ENCODE measurements at regions not wholly inside any gene's neighbourhood (a gene's known extent, or its start where the extent isn't known, plus 50 kb on each side); places are given as distances from the start of the nearest gene placed in this dataset.

DNA sequence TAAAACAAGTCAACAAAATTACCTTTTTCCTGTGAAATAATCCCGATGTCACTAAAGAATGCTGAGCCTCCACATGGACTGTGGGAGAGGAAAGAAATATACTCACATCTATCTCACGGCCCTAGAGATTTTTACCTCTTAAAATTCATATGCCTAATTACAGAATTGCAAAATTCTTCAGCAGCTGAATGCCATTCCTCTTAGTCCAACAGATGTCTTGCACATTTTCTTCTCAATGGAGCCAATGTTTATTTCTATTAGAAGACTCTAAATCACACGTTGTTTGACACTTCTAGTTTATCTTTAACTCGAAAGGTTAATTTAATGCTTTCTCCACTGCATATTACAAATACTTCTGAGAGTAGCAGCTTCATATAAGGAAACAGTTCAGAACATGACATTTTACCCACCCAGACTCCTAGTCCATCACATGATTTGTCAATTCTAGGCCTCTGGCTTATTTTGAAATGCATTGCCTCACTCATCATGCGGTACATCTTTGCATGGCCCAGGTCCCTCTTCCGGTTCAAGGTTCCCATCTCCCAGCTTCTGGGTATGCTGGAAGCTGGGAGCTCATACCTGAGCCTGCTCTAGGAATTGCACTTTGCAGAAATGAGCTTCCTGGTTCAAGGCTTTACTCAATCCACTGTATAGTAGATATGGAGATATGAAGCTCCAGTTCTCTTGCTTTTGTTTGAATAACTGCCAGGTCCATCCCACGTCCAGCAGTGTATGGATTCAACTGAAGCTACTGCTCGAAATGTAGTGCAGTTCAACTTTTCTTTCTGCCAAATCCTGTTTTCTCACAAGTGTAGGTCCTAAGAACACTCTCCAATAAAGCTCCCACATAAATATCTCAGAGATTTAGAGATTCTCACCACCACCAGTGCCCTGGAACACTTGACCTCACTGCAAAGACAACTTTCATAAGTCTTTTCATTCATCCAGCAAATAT is 306.2 kb downstream of the GPR37 start:
- Histone ChIP-seq H3K27ac (replicated peaks in 1 of 4) (peak overlapping the region; percentile 2 to 41 (median 36)), H3K4me1 (peaks cover 0 to 17% (median 11%) of the 10 kb centered on the region in 4 donors), H3K36me3 (no peaks in the 10 kb centered on the region), H3K4me3 (no peak overlapping the region), H3K27me3 (no peaks in the 10 kb centered on the region), H3K9me3 (no peaks in the 10 kb centered on the region)
- intact Hi-C loops (cut with DNase I): no loop called here
- 24% methylated on average over 8 of the region's 8 CpGs for WGBS
- no peak for DNase-seq (ENCODE audit: extremely low spot score)
- TF ChIP-seq EP300 (IDR thresholded peaks at IDR 0.05): no peak
- peak; percentile 8 to 32 for TF ChIP-seq POLR2AphosphoS5 (IDR thresholded peaks at IDR 0.05)

GRCh38 chr7:124457841-124458240 is 307.8 kb downstream of the GPR37 start:
- H3K4me3 ChIP-seq: no peak overlapping the region
- no peak for DNase-seq (ENCODE audit: extremely low spot score)
- H3K27me3 ChIP-seq: no peaks in the 10 kb centered on the region
- H3K4me1 ChIP-seq: peaks cover 0 to 17% (median 11%) of the 10 kb centered on the region in 4 donors
- H3K9me3 ChIP-seq: no peaks in the 10 kb centered on the region
- H3K36me3 ChIP-seq: no peaks in the 10 kb centered on the region
- intact Hi-C loops (cut with DNase I): no loop called here
- no peak for TF ChIP-seq EP300 (IDR thresholded peaks at IDR 0.05)
- no peak for TF ChIP-seq POLR2AphosphoS5 (IDR thresholded peaks at IDR 0.05)
- no peak for TF ChIP-seq POLR2A (IDR thresholded peaks at IDR 0.05; ENCODE audit: low read depth)
- TF ChIP-seq CTCF (IDR thresholded peaks at IDR 0.05): no peak
- 90% methylated on average over 3 of the region's 3 CpGs for WGBS
- no peak overlapping the region for H3K27ac ChIP-seq (replicated peaks in 1 of 4)

DNA sequence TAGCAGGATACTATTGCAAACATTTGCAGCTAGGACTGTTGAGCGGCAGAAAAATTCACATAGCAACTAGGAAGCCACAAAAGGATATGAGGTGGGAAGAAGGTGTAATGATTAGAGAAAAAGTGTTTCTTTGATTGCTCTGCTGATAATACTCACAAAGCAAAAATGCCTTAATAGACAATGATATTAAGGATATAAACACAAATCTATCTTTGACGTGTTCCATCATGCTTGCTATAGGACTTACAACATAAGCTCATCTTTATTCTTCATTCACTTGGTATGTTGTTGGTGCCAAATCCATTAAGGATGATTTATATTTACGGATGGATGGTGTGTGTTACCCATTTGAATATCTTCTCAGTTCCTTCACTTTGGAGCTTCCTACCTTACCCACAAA is 309.3 kb downstream of the GPR37 start:
- Histone ChIP-seq H3K27ac (replicated peaks in 1 of 4) (no peak overlapping the region), H3K4me1 (peaks cover 0 to 17% (median 11%) of the 10 kb centered on the region in 4 donors), H3K9me3 (no peaks in the 10 kb centered on the region), H3K36me3 (no peaks in the 10 kb centered on the region), H3K27me3 (no peaks in the 10 kb centered on the region), H3K4me3 (no peak overlapping the region)
- TF ChIP-seq POLR2AphosphoS5 (IDR thresholded peaks at IDR 0.05) (no peak), POLR2A (IDR thresholded peaks at IDR 0.05; ENCODE audit: low read depth) (no peak), EP300 (IDR thresholded peaks at IDR 0.05) (no peak), CTCF (IDR thresholded peaks at IDR 0.05) (no peak)
- intact Hi-C loops (cut with DNase I): no loop called here
- WGBS: 88% methylated on average over 3 of the region's 3 CpGs
- DNase-seq (ENCODE audit: extremely low spot score): no peak

DNA sequence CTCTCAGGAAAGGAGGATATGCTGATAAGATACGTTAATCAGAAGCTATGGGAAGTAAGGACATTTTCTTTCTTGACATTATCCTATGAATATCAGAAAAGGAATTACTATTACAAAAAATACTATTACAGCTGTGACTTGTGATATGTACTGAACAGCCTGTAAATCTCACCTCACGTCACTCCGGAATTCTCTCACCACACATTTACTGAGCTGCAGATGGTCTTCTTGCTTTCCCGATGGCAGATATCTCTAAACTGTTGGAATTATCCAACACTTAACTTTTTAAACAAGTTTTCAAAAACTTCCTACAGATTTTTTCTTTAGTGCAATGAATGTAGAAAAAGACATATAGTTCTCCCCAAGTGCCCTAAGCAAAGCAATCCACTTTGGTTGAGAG is 313.4 kb downstream of the GPR37 start:
- no peak overlapping the region for H3K27ac ChIP-seq (replicated peaks in 1 of 4)
- H3K4me3 ChIP-seq: no peak overlapping the region
- TF ChIP-seq EP300 (IDR thresholded peaks at IDR 0.05): no peak
- no peak for TF ChIP-seq POLR2AphosphoS5 (IDR thresholded peaks at IDR 0.05)
- TF ChIP-seq POLR2A (IDR thresholded peaks at IDR 0.05; ENCODE audit: low read depth): no peak
- DNase-seq (ENCODE audit: extremely low spot score): no peak
- H3K27me3 ChIP-seq: no peaks in the 10 kb centered on the region
- no peaks in the 10 kb centered on the region for H3K36me3 ChIP-seq
- intact Hi-C loops (cut with DNase I): no loop called here
- 68% methylated on average over 4 of the region's 4 CpGs for WGBS
- H3K9me3 ChIP-seq: no peaks in the 10 kb centered on the region
- no peaks in the 10 kb centered on the region for H3K4me1 ChIP-seq

- Histone ChIP-seq H3K27me3 (no peaks in the 10 kb centered on the region), H3K4me1 (peaks cover 0 to 5% (median 0%) of the 10 kb centered on the region in 4 donors), H3K4me3 (no peak overlapping the region), H3K27ac (replicated peaks in 1 of 4) (no peak overlapping the region), H3K36me3 (no peaks in the 10 kb centered on the region), H3K9me3 (no peaks in the 10 kb centered on the region)
- TF ChIP-seq POLR2A (IDR thresholded peaks at IDR 0.05; ENCODE audit: low read depth) (no peak), POLR2AphosphoS5 (IDR thresholded peaks at IDR 0.05) (no peak), EP300 (IDR thresholded peaks at IDR 0.05) (no peak), CTCF (IDR thresholded peaks at IDR 0.05) (no peak)
- WGBS: 88% methylated on average over 1 of the region's 1 CpG
- DNase-seq (ENCODE audit: extremely low spot score): no peak
- intact Hi-C loops (cut with DNase I): no loop called here
Observed at GRCh38 chr7:124449896-124450295, 315.7 kb downstream of the GPR37 start.
